ENCODE measurements at regions not wholly inside any gene's neighbourhood (a gene's known extent, or its start where the extent isn't known, plus 50 kb on each side); places are given as distances from the start of the nearest gene placed in this dataset.

DNA sequence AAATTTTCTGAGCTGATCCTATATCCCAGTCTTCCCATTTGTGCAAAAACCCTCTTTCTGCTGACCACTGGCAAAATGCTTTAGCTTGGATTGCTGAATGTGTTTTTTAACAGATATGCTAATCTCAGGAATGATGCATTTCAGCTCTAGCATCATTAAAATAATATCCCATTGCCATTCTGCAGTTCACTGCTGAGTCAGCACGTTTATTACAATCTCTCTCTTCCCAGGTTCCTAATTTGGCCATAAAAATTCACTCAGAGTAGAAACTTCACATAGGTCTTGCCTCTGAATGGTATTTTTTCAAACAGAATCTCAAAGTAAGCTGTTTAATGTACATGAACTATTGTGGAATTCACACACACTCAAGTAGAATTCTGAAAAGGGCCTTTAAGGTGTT lies 509.6 kb upstream of the SUCLG2 start:
- no peak overlapping the region for H3K4me3 ChIP-seq
- no peaks in the 10 kb centered on the region for H3K36me3 ChIP-seq
- intact Hi-C loops (cut with DNase I; ENCODE audit: low total_unique reads), result no loop called here
- no peak for DNase-seq
- no peaks in the 10 kb centered on the region for H3K27me3 ChIP-seq
- TF ChIP-seq, protein P1, sequence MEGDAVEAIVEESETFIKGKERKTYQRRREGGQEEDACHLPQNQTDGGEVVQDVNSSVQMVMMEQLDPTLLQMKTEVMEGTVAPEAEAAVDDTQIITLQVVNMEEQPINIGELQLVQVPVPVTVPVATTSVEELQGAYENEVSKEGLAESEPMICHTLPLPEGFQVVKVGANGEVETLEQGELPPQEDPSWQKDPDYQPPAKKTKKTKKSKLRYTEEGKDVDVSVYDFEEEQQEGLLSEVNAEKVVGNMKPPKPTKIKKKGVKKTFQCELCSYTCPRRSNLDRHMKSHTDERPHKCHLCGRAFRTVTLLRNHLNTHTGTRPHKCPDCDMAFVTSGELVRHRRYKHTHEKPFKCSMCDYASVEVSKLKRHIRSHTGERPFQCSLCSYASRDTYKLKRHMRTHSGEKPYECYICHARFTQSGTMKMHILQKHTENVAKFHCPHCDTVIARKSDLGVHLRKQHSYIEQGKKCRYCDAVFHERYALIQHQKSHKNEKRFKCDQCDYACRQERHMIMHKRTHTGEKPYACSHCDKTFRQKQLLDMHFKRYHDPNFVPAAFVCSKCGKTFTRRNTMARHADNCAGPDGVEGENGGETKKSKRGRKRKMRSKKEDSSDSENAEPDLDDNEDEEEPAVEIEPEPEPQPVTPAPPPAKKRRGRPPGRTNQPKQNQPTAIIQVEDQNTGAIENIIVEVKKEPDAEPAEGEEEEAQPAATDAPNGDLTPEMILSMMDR (IDR thresholded peaks at IDR 0.05), result no peak
- no peak for TF ChIP-seq POLR2A (IDR thresholded peaks at IDR 0.05)
- no peaks in the 10 kb centered on the region for H3K9me3 ChIP-seq
- H3K27ac ChIP-seq, result no peak overlapping the region
- no peaks in the 10 kb centered on the region for H3K4me1 ChIP-seq

DNA sequence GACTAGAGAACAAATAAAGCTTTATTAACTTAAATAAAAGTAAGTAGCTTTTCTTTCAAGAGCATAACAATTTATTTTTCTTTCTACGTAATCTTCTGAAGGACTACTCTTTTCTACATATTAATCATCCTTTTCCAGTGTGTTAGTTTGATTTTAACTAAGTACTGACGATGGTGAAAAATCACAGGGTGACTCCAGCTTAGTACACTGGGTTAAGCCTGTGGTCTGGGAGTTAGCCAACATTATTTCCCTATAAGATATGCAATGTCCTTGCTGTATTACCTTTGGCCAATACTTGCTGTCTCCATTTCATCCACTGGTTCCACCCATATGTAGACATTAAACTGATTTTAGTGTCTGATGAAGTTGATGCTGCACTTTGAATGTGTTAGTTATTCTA lies 508.6 kb upstream of the SUCLG2 start:
- Histone ChIP-seq H3K36me3 (no peaks in the 10 kb centered on the region), H3K27me3 (no peaks in the 10 kb centered on the region), H3K27ac (no peak overlapping the region), H3K4me3 (no peak overlapping the region), H3K4me1 (no peaks in the 10 kb centered on the region), H3K9me3 (no peaks in the 10 kb centered on the region)
- no peak for TF ChIP-seq POLR2A (IDR thresholded peaks at IDR 0.05)
- TF ChIP-seq, protein P1 (IDR thresholded peaks at IDR 0.05), result no peak
- intact Hi-C loops (cut with DNase I; ENCODE audit: low total_unique reads), result no loop called here
- DNase-seq, result no peak

DNA sequence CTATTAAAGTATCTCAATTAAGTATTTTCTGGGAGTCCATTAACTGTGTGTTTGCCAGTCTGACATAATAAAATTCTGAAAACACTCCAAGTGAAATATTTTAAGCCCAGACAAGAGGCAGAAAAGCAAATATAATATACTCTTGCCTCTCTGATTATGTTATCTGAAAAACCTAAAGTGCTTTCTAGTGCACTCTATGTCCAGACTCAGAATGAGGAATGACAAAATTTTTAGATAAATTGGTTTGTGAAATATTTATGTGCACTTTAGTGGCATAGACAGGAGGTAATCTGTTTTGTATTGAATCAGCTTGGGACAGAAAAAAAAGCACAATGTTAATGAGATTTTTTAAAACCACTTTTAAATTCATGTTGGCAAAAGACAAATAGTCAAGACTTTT lies 508.2 kb upstream of the SUCLG2 start:
- no peaks in the 10 kb centered on the region for H3K4me1 ChIP-seq
- DNase-seq, result no peak
- intact Hi-C loops (cut with DNase I; ENCODE audit: low total_unique reads), result no loop called here
- H3K9me3 ChIP-seq, result no peaks in the 10 kb centered on the region
- no peak overlapping the region for H3K27ac ChIP-seq
- H3K27me3 ChIP-seq, result no peaks in the 10 kb centered on the region
- H3K36me3 ChIP-seq, result no peaks in the 10 kb centered on the region
- no peak overlapping the region for H3K4me3 ChIP-seq
- no peak for TF ChIP-seq POLR2A (IDR thresholded peaks at IDR 0.05)
- TF ChIP-seq, protein P1 (IDR thresholded peaks at IDR 0.05), result no peak

DNA sequence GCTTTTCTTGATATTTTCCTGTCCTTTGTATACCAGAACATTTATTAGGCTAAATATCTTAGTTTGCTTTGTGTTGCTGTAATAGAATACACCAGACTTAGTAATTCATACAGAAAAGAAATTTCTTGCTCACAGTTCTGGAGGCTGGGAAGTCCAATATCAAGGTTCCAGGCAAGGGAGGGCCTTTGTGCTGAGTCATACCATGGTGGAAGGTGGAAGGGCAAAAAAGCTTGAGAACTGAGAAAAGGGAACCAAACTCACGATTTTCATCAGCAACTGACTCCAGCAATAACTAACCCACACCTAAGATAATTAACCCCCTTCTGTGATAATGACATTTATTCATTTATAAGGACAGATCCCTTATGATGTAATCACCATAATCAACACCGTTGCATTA lies 496.9 kb upstream of the SUCLG2 start:
- no peaks in the 10 kb centered on the region for H3K4me1 ChIP-seq
- no peak overlapping the region for H3K27ac ChIP-seq
- no peaks in the 10 kb centered on the region for H3K9me3 ChIP-seq
- no peak for DNase-seq
- H3K36me3 ChIP-seq, result no peaks in the 10 kb centered on the region
- no peak overlapping the region for H3K4me3 ChIP-seq
- no peaks in the 10 kb centered on the region for H3K27me3 ChIP-seq
- intact Hi-C loops (cut with DNase I; ENCODE audit: low total_unique reads), result no loop called here
- TF ChIP-seq, protein P1 (IDR thresholded peaks at IDR 0.05), result no peak
- no peak for TF ChIP-seq POLR2A (IDR thresholded peaks at IDR 0.05)

DNA sequence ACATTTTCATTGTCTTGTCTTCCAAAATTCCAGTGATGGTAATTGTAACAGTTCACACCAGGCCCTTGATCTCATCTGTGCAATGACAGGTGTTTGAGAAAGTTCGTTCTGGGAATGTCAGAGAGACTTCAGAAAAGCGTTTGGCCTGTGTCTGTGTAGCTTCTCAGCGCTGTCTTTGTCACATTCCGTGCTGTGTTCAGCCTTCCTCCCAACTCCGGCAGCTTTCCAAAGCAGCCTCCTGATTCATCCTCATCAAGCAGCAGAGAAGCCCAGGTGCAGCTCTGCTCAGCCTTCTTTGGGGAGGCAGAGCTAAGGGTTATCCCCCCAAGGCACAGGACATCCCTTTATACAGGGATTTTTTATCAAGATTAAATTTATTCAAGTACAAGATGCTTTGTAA lies 494.0 kb upstream of the SUCLG2 start:
- intact Hi-C loops (cut with DNase I; ENCODE audit: low total_unique reads), result no loop called here
- no peak for DNase-seq
- no peak overlapping the region for H3K4me3 ChIP-seq

DNA sequence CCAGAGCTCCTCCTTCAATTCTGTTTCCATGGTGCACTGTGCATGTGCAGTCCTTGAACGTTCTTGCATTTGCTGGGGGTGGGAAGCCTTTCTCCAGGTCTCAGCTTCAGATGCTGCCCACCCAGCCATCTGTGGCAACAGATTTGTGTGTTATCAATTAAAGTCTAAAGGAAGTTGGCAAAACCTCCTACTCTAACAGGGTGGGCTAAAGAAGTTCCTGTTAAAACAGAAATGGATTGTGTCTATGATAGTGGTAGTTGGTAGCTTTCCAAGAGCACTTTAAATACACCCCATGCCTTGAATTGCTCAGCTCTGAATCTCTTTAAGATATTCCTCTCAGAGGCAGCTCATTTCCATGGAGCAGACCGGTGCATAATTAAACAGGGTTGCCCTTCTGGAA lies 488.0 kb upstream of the SUCLG2 start:
- Histone ChIP-seq H3K4me1 (no peaks in the 10 kb centered on the region), H3K36me3 (no peaks in the 10 kb centered on the region), H3K4me3 (no peak overlapping the region), H3K27me3 (no peaks in the 10 kb centered on the region), H3K9me3 (no peaks in the 10 kb centered on the region), H3K27ac (no peak overlapping the region)
- intact Hi-C loops (cut with DNase I; ENCODE audit: low total_unique reads), result no loop called here
- DNase-seq, result no peak
- TF ChIP-seq, protein P1 (IDR thresholded peaks at IDR 0.05), result no peak

More for the DNA sequence above, 494.0 kb upstream of the SUCLG2 start:
- Histone ChIP-seq H3K36me3 (no peaks in the 10 kb centered on the region), H3K27me3 (no peaks in the 10 kb centered on the region), H3K9me3 (no peaks in the 10 kb centered on the region), H3K27ac (no peak overlapping the region), H3K4me1 (no peaks in the 10 kb centered on the region)
- TF ChIP-seq POLR2A (IDR thresholded peaks at IDR 0.05), result no peak
